ENCODE measurements at regions not wholly inside any gene's neighbourhood (a gene's known extent, or its start where the extent isn't known, plus 50 kb on each side); places are given as distances from the start of the nearest gene placed in this dataset.

DNA sequence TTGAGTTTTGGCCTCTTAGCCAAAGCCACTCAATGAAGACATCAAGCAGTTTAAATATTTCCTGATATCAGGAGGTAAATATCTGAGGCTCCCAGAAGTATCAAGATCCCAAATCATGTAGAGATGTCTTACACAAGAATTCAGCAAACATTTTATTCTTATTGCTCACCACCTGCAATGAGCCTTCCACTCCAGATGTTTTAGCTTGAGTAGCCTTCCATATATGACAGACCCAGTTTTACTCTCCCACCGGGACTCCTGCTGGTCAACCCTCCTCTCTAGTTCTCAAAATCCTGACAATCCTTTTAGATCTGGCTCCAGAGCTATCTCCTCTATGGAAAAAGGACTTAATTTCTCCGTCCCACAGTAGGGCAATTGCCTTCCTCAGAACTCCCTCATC is 404.4 kb downstream of the KCNA4 start:
- TF ChIP-seq, protein P1, sequence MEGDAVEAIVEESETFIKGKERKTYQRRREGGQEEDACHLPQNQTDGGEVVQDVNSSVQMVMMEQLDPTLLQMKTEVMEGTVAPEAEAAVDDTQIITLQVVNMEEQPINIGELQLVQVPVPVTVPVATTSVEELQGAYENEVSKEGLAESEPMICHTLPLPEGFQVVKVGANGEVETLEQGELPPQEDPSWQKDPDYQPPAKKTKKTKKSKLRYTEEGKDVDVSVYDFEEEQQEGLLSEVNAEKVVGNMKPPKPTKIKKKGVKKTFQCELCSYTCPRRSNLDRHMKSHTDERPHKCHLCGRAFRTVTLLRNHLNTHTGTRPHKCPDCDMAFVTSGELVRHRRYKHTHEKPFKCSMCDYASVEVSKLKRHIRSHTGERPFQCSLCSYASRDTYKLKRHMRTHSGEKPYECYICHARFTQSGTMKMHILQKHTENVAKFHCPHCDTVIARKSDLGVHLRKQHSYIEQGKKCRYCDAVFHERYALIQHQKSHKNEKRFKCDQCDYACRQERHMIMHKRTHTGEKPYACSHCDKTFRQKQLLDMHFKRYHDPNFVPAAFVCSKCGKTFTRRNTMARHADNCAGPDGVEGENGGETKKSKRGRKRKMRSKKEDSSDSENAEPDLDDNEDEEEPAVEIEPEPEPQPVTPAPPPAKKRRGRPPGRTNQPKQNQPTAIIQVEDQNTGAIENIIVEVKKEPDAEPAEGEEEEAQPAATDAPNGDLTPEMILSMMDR (IDR thresholded peaks at IDR 0.05; ENCODE audit: insufficient read depth, low read length, poor library complexity, severe bottlenecking), result no peak
- TF ChIP-seq EZH2phosphoT487 (conservative IDR thresholded peaks at IDR 0.05; ENCODE audit: low read length), result no peak

Measured in SU-DHL-6 (cell line).